Hepatocyte (in vitro differentiated cells): ENCODE measurements at regions not wholly inside any gene's neighbourhood (a gene's known extent, or its start where the extent isn't known, plus 50 kb on each side); places are given as distances from the start of the nearest gene placed in this dataset.

ENCODE experiments used
- EZH2phosphoT487 ChIP-seq: fragments of 200-600 bp; sonication (generic); IDR thresholded peaks from one replicate; pipeline ENCODE4 v1.6.1; 2018; ENCODE audit warnings: antibody characterized with exemption, mild to moderate bottlenecking, low read depth, moderate library complexity; ENCODE audit not compliant: unreplicated experiment, severe bottlenecking
- TF ChIP-seq, protein P1 (sequence below): fragments of 200-600 bp; sonication (generic); IDR thresholded peaks from 2 replicates; pipeline ENCODE4 v1.5.1; 2016; ENCODE audit warnings: antibody characterized with exemption, mild to moderate bottlenecking; ENCODE audit not compliant: poor library complexity

DNA sequence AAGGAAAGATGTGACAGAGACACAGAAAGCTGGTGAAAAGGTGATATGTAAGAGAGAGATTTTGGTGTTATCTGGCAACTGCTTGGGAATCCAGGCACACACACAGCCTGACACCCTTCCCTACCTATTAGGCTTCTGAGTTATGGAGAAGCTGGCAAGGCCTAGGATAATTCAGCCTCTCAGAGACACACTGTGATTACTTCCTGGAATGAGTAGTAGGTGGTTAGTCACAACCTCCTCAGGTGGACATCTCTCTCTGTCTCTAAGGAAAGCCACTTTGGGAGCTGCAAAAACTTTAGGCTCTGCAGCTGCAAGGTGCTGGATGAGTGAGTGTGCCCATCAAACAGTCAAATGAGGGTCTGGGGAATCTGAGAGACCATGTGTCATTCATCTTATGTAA, 201.9 kb downstream of the PDCD6IP start:
- TF ChIP-seq EZH2phosphoT487: no peak
- TF ChIP-seq, protein P1, sequence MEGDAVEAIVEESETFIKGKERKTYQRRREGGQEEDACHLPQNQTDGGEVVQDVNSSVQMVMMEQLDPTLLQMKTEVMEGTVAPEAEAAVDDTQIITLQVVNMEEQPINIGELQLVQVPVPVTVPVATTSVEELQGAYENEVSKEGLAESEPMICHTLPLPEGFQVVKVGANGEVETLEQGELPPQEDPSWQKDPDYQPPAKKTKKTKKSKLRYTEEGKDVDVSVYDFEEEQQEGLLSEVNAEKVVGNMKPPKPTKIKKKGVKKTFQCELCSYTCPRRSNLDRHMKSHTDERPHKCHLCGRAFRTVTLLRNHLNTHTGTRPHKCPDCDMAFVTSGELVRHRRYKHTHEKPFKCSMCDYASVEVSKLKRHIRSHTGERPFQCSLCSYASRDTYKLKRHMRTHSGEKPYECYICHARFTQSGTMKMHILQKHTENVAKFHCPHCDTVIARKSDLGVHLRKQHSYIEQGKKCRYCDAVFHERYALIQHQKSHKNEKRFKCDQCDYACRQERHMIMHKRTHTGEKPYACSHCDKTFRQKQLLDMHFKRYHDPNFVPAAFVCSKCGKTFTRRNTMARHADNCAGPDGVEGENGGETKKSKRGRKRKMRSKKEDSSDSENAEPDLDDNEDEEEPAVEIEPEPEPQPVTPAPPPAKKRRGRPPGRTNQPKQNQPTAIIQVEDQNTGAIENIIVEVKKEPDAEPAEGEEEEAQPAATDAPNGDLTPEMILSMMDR: no peak
